Testis (tissue), 2 donors: ENCODE measurements at regions not wholly inside any gene's neighbourhood (a gene's known extent, or its start where the extent isn't known, plus 50 kb on each side); places are given as distances from the start of the nearest gene placed in this dataset.

Experiments used
- DNase-seq: peaks from one replicate; pipeline ENCODE4 v3.0.0-alpha.2; 2019
- H3K27ac ChIP-seq, 2 donors: fragments of 200-600 bp; sonication (generic); one replicate each; pipeline ENCODE4 v1.5.1; 2019
- H3K27me3 ChIP-seq: fragments of 200-600 bp; sonication (generic); one replicate; pipeline ENCODE4 v1.5.1; 2019
- H3K36me3 ChIP-seq: fragments of 200-600 bp; sonication (generic); one replicate; pipeline ENCODE4 v1.5.1; 2017; ENCODE audit warnings: low read depth; ENCODE audit errors: missing control alignments
- H3K4me1 ChIP-seq: fragments of 200-600 bp; sonication (generic); one replicate; pipeline ENCODE4 v1.5.1; 2019
- H3K4me3 ChIP-seq, 2 donors: fragments of 200-600 bp; sonication (generic); one replicate each; pipeline ENCODE4 v1.5.1; 2017 to 2019
- H3K9me3 ChIP-seq: fragments of 200-600 bp; sonication (generic); one replicate; pipeline ENCODE4 v1.5.1; 2017
- CTCF ChIP-seq, 3 experiments: fragments of 450-650 bp in 2 of 3; fragments of 200-600 bp in 1 of 3; sonication (generic) in 1 of 3; IDR thresholded peaks; one replicate each; pipeline ENCODE4 v1.5.1; 2016 to 2019; ENCODE audit warnings: antibody characterized with exemption in 3 of 3, mild to moderate bottlenecking in 2 of 3, moderate library complexity in 1 of 3
- POLR2A ChIP-seq: fragments of 450-650 bp; IDR thresholded peaks from one replicate; pipeline ENCODE4 v1.6.1; 2017; ENCODE audit warnings: antibody characterized with exemption, mild to moderate bottlenecking, moderate library complexity
- WGBS, 2 donors: methylation state at CpG; one replicate each; pipeline ENCODE4 v1.1.5; 2018; 5-methylcytosine and 5-hydroxymethylcytosine counted together
- intact Hi-C: fragments of 100-400 bp; cut with DNase I; formaldehyde crosslinking; loops from one replicate; pipeline ENCODE4 v1.15.1; 2023; ENCODE audit warnings: low total_unique reads

- H3K36me3 ChIP-seq, result no peaks in the 10 kb centered on the region
- no peaks in the 10 kb centered on the region for H3K9me3 ChIP-seq
- no peaks in the 10 kb centered on the region for H3K4me1 ChIP-seq
- no peak overlapping the region for H3K4me3 ChIP-seq
- H3K27ac ChIP-seq, result no peak overlapping the region
- intact Hi-C loops, result no loop called here
- 45 to 60% methylated on average over 3 of the region's 3 CpGs for WGBS, 2 donors
- DNase-seq, result no peak
- H3K27me3 ChIP-seq, result no peaks in the 10 kb centered on the region
- no peak for TF ChIP-seq CTCF (IDR thresholded peaks at IDR 0.05)
- TF ChIP-seq POLR2A, result no peak
These were observed 855.9 kb downstream of the LTN1 start for GRCh38 chr21:28136656-28137255.

GRCh38 chr21:28135646-28136045 is 857.0 kb downstream of the LTN1 start:
- TF ChIP-seq POLR2A, result no peak
- TF ChIP-seq CTCF (IDR thresholded peaks at IDR 0.05), result no peak
- Histone ChIP-seq H3K27me3 (no peaks in the 10 kb centered on the region), H3K9me3 (no peaks in the 10 kb centered on the region), H3K36me3 (no peaks in the 10 kb centered on the region), H3K4me1 (no peaks in the 10 kb centered on the region), H3K27ac (no peak overlapping the region), H3K4me3 (no peak overlapping the region)
- intact Hi-C loops, result no loop called here
- DNase-seq, result no peak
- 85 to 92% methylated on average over 2 of the region's 2 CpGs for WGBS, 2 donors

GRCh38 chr21:28133116-28133515 is 859.6 kb downstream of the LTN1 start:
- Histone ChIP-seq H3K36me3 (no peaks in the 10 kb centered on the region), H3K4me3 (no peak overlapping the region), H3K27me3 (no peaks in the 10 kb centered on the region), H3K9me3 (no peaks in the 10 kb centered on the region), H3K4me1 (no peaks in the 10 kb centered on the region), H3K27ac (no peak overlapping the region)
- no peak for TF ChIP-seq CTCF (IDR thresholded peaks at IDR 0.05)
- TF ChIP-seq POLR2A, result no peak
- no peak for DNase-seq
- intact Hi-C loops, result no loop called here
- WGBS, 2 donors, result 98% methylated on average over 2 of the region's 2 CpGs

GRCh38 chr21:28132713-28133112 is 860.0 kb downstream of the LTN1 start:
- H3K9me3 ChIP-seq, result no peaks in the 10 kb centered on the region
- no peaks in the 10 kb centered on the region for H3K27me3 ChIP-seq
- no peak overlapping the region for H3K4me3 ChIP-seq
- H3K36me3 ChIP-seq, result no peaks in the 10 kb centered on the region
- 63 to 88% methylated on average over 1 of the region's 1 CpG for WGBS, 2 donors
- DNase-seq, result no peak
- intact Hi-C loops, result no loop called here
- H3K27ac ChIP-seq, result no peak overlapping the region
- TF ChIP-seq POLR2A, result no peak
- no peak for TF ChIP-seq CTCF (IDR thresholded peaks at IDR 0.05)
- no peaks in the 10 kb centered on the region for H3K4me1 ChIP-seq

- Histone ChIP-seq H3K36me3 (no peaks in the 10 kb centered on the region), H3K27ac (no peak overlapping the region), H3K27me3 (no peaks in the 10 kb centered on the region), H3K4me1 (no peaks in the 10 kb centered on the region), H3K4me3 (no peak overlapping the region), H3K9me3 (no peaks in the 10 kb centered on the region)
- intact Hi-C loops, result no loop called here
- WGBS, 2 donors, result 27 to 45% methylated on average over 2 of the region's 2 CpGs
- no peak for DNase-seq
- TF ChIP-seq POLR2A (no peak), CTCF (IDR thresholded peaks at IDR 0.05) (no peak)
These were observed 865.4 kb downstream of the LTN1 start for GRCh38 chr21:28127175-28127785.
